AG09319 (cell line): ENCODE measurements at regions not wholly inside any gene's neighbourhood (a gene's known extent, or its start where the extent isn't known, plus 50 kb on each side); places are given as distances from the start of the nearest gene placed in this dataset.

Source experiments
- DNase-seq: peaks from one replicate; pipeline ENCODE4 v3.0.0-alpha.2; 2010; ENCODE audit warnings: low read depth; ENCODE audit errors: extremely low read depth
- CTCF ChIP-seq: IDR thresholded peaks from 2 replicates; pipeline ENCODE4 v1.5.1; 2011; ENCODE audit warnings: low read depth, mild to moderate bottlenecking, inconsistent platforms, low read length, moderate library complexity

- TF ChIP-seq CTCF, result no peak
- no peak for DNase-seq
Measured at GRCh38 chr5:4137781-4138180, 542.1 kb downstream of the IRX1 start.

GRCh38 chr5:4142842-4143241, 547.2 kb downstream of the IRX1 start:
- no peak for DNase-seq
- TF ChIP-seq CTCF, result no peak

GRCh38 chr5:4144411-4145007, 548.9 kb downstream of the IRX1 start:
- no peak for DNase-seq
- TF ChIP-seq CTCF, result no peak

GRCh38 chr5:4145511-4145910, 549.9 kb downstream of the IRX1 start:
- DNase-seq, result no peak
- no peak for TF ChIP-seq CTCF

- TF ChIP-seq CTCF, result no peak
- no peak for DNase-seq
Measured at GRCh38 chr5:4148009-4148408, 552.4 kb downstream of the IRX1 start.

- TF ChIP-seq CTCF, result no peak
Measured at GRCh38 chr5:4150067-4150466, 554.4 kb downstream of the IRX1 start.

GRCh38 chr5:4156153-4156552, 560.5 kb downstream of the IRX1 start:
- TF ChIP-seq CTCF, result no peak
- DNase-seq, result no peak

More at GRCh38 chr5:4150067-4150466, 554.4 kb downstream of the IRX1 start:
- DNase-seq, result no peak
